22Rv1 (cell line): ENCODE measurements at regions not wholly inside any gene's neighbourhood (a gene's known extent, or its start where the extent isn't known, plus 50 kb on each side); places are given as distances from the start of the nearest gene placed in this dataset.

Source experiments
- H3K27ac ChIP-seq: fragments of 450-650 bp; 2 replicates; pipeline ENCODE4 v1.5.1; 2017
- ZFX ChIP-seq: fragments of 450-650 bp; IDR thresholded peaks from 2 replicates; pipeline ENCODE4 v1.6.1; 2017; ENCODE audit warnings: antibody characterized with exemption, borderline replicate concordance
- TF ChIP-seq, protein P1 (sequence below): fragments of 450-650 bp; IDR thresholded peaks from 2 replicates; pipeline ENCODE4 v1.5.1; 2017; ENCODE audit warnings: mild to moderate bottlenecking

DNA sequence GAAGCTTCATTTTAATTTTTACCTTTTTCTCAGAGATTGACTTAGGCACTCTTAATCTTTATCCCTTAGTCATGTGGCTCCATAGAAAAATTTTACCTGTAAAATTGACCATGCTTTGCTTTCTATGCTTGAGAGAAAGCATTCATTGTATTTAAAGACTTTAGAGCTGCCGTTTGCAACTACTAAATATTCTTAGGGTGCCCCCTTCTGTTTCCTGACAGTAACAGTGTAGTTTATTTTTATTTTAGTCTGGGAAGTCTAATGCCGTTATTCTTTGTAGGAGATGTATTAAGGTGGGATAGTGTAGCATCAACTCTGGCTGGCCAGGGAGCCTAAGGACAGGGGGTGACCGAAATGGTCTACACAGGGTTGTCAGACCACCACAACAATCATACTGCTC lies 84.5 kb upstream of the SYNPR start:
- H3K27ac ChIP-seq = no peak overlapping the region
- no peak for TF ChIP-seq ZFX
- TF ChIP-seq, protein P1, sequence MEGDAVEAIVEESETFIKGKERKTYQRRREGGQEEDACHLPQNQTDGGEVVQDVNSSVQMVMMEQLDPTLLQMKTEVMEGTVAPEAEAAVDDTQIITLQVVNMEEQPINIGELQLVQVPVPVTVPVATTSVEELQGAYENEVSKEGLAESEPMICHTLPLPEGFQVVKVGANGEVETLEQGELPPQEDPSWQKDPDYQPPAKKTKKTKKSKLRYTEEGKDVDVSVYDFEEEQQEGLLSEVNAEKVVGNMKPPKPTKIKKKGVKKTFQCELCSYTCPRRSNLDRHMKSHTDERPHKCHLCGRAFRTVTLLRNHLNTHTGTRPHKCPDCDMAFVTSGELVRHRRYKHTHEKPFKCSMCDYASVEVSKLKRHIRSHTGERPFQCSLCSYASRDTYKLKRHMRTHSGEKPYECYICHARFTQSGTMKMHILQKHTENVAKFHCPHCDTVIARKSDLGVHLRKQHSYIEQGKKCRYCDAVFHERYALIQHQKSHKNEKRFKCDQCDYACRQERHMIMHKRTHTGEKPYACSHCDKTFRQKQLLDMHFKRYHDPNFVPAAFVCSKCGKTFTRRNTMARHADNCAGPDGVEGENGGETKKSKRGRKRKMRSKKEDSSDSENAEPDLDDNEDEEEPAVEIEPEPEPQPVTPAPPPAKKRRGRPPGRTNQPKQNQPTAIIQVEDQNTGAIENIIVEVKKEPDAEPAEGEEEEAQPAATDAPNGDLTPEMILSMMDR = peak; percentile 54

DNA sequence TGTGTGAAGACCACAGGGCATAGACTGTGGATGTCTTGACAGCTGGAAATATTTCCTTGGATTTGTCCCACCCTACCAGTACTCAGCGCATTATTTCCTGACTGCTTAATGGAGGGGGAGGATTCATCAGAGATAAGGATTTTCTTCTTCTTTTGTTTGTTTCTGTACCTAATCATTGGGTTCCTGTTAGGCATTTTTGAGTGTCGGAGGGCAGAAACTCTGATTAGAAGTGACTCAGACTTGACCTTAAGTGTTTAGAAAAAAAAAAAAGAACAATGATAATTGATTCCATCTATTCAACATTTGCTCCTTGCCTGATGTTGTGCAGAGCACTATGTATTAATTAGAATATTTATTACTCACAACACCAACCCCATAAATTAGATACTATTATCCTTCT lies 78.5 kb upstream of the SYNPR start:
- H3K27ac ChIP-seq = no peak overlapping the region
- TF ChIP-seq, protein P1 = no peak
- no peak for TF ChIP-seq ZFX

DNA sequence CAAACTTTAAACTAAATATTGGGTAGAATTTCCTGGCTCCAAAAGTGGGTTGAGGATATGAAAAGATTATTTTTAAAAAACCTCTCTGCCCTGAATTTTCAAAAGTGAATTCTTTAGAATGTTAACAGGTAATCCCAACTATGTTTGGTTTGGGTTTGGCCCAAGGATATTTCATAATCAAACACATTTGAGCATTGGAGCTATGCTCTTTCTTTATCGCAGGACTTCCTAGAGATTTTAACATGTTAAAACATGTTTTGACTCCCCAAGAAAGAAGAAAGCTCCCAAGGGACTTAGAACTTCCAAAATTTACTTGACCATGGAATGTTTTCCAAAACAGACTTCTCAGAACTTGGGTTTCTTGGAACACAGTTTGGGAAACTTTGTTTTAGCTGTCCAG lies 75.6 kb upstream of the SYNPR start:
- TF ChIP-seq, protein P1 = no peak
- TF ChIP-seq ZFX = no peak
- no peak overlapping the region for H3K27ac ChIP-seq

DNA sequence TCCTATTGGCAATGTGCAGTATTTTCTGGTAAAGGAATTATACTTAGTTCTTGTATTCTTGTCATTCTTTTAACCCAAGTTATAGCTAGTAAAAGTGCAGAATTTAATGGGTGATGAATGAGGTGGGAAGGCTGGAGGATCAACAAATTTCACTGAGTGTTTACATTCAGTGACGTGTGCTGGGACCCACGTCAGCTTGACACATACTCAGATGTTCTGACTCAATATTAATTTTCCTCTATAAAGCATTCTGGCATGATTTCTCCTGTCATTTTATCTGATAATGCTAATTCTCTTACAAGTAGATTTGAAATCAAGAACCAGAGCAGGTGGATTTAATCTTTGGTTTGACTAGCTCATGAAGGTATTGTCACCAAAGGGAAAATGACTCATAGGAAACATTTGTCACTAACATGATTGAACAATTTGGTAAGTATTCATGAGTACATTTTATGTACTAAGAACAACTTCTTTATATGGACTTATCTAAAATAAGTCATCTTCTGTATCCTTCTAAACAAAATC lies 71.0 kb upstream of the SYNPR start:
- H3K27ac ChIP-seq = no peak overlapping the region
- TF ChIP-seq ZFX = no peak
- TF ChIP-seq, protein P1 = no peak

DNA sequence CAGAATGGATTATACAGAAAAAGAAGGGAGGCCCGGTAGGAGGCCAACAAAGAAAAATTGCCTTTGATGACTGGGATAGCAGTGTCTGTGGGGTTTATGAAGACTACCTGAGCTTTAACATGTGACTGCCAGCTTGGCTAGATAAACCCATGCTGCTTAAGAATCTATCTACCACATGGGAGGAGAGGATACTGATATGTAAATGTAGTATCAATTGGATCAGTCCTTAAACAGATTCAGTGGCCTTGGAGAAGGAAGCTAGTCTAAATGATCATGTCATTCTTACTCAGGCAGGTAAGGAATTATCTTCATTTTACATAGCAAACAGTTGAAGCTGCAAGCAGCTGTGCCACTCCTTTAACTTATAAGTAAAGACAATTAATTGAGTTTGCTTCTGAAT lies 50.0 kb upstream of the SYNPR start:
- H3K27ac ChIP-seq = no peak overlapping the region

More for the DNA sequence above, 50.0 kb upstream of the SYNPR start:
- TF ChIP-seq ZFX = no peak
- TF ChIP-seq, protein P1 = no peak
